SK-N-SH (cell line): ENCODE measurements at regions not wholly inside any gene's neighbourhood (a gene's known extent, or its start where the extent isn't known, plus 50 kb on each side); places are given as distances from the start of the nearest gene placed in this dataset.

Source experiments
- CTCF ChIA-PET: fragments of 300-600, 350-600 bp; formaldehyde crosslinking; extraction: SDS; loops from one replicate; lab custom pipeline; 2021; lab: Yijun Ruan, JAX
- POLR2A ChIA-PET: fragments of 350-600 bp; sonication (Branson Sonifier 250); formaldehyde crosslinking; extraction: SDS; loops from one replicate; lab custom pipeline; 2020; ENCODE audit warnings: antibody characterized with exemption, inconsistent platforms; lab: Yijun Ruan, JAX
- DNase-seq: peaks from one replicate; pipeline ENCODE4 v3.0.0; 2012
- H2AFZ ChIP-seq: fragments of 200-600 bp; sonication (generic); 2 replicates; pipeline ENCODE4 v1.8.1; 2016; ENCODE audit warnings: antibody characterized with exemption, mild to moderate bottlenecking, low read depth
- H3F3A ChIP-seq: fragments of 200-600 bp; sonication (generic); replicated peaks from 2 replicates; pipeline ENCODE3; 2016; ENCODE audit warnings: antibody characterized with exemption, mild to moderate bottlenecking; ENCODE audit not compliant: insufficient read depth
- H3K27ac ChIP-seq, 2 experiments: fragments of 200-500 bp in 1 of 2; fragments of 200-600 bp in 1 of 2; sonication (Bioruptor generic) in 1 of 2; sonication (generic), shearing (Covaris generic) in 1 of 2; 2 replicates each; pipeline versions ENCODE4 v1.5.1 to v1.6.1; 2014 to 2016; ENCODE audit warnings: low read depth in 2 of 2, inconsistent platforms in 1 of 2, low read length in 1 of 2, mild to moderate bottlenecking in 1 of 2, mixed read lengths in 1 of 2
- H3K27me3 ChIP-seq: fragments of 200-600 bp; sonication (generic), shearing (Covaris generic); 2 replicates; pipeline ENCODE4 v1.6.1; 2016; ENCODE audit warnings: mixed run types; ENCODE audit not compliant: insufficient read depth
- H3K36me3 ChIP-seq, 2 experiments: fragments of 200-500 bp in 1 of 2; fragments of 200-600 bp in 1 of 2; sonication (Bioruptor generic) in 1 of 2; sonication (generic) in 1 of 2; replicated peaks in 1 of 2; 2 replicates each; pipeline versions ENCODE3 to v1.5.1; 2014 to 2016; ENCODE audit warnings: low read length in 1 of 2, mild to moderate bottlenecking in 1 of 2; ENCODE audit not compliant: insufficient read depth in 2 of 2, control insufficient read depth in 1 of 2
- H3K4me1 ChIP-seq, 2 experiments: fragments of 200-500 bp in 1 of 2; fragments of 200-600 bp in 1 of 2; sonication (Bioruptor generic) in 1 of 2; sonication (generic), shearing (Covaris generic) in 1 of 2; 2 replicates each; pipeline versions ENCODE4 v1.5.1 to v1.6.1; 2014 to 2016; ENCODE audit warnings: low read depth in 1 of 2, low read length in 1 of 2, mixed run types in 1 of 2; ENCODE audit not compliant: insufficient read depth in 2 of 2, control insufficient read depth in 1 of 2
- H3K4me2 ChIP-seq: fragments of 200-600 bp; sonication (generic), shearing (Covaris generic); 2 replicates; pipeline ENCODE4 v1.6.1; 2017; ENCODE audit warnings: mixed run types
- H3K4me3 ChIP-seq, 2 experiments: fragments of 200-500 bp in 1 of 2; fragments of 200-600 bp in 1 of 2; sonication (Bioruptor generic) in 1 of 2; sonication (generic), shearing (Covaris generic) in 1 of 2; 2 replicates each; pipeline versions ENCODE4 v1.5.1 to v1.8.1; 2014 to 2016; ENCODE audit warnings: low read depth in 2 of 2, inconsistent platforms in 1 of 2, low read length in 1 of 2, mild to moderate bottlenecking in 1 of 2, mixed read lengths in 1 of 2, moderate library complexity in 1 of 2
- H3K79me2 ChIP-seq: fragments of 200-600 bp; sonication (generic); 2 replicates; pipeline ENCODE4 v1.8.1; 2017; ENCODE audit warnings: mild to moderate bottlenecking; ENCODE audit not compliant: insufficient read depth
- H3K9ac ChIP-seq: fragments of 200-600 bp; sonication (generic); 2 replicates; pipeline ENCODE4 v1.6.1; 2017; ENCODE audit warnings: mixed run types
- H3K9me2 ChIP-seq: fragments of 200-600 bp; sonication (generic); 2 replicates; pipeline ENCODE4 v1.6.1; 2017; ENCODE audit warnings: mixed run types
- H3K9me3 ChIP-seq: fragments of 200-600 bp; sonication (generic); 2 replicates; pipeline ENCODE4 v1.6.1; 2017; ENCODE audit warnings: mixed run types, mild to moderate bottlenecking, moderate library complexity
- H4K20me1 ChIP-seq: fragments of 200-600 bp; sonication (generic); 2 replicates; pipeline ENCODE4 v1.6.1; 2017; ENCODE audit warnings: mild to moderate bottlenecking, mixed run types; ENCODE audit not compliant: insufficient read depth
- CHD2 ChIP-seq: fragments of 150-350 bp; IDR thresholded peaks from 2 replicates; pipeline ENCODE4 v1.6.1; 2018; ENCODE audit warnings: low read length; ENCODE audit not compliant: partially characterized antibody
- CTCF ChIP-seq: fragments of 200-600 bp; sonication (generic); IDR thresholded peaks from 2 replicates; pipeline ENCODE4 v1.6.1; 2017; ENCODE audit warnings: antibody characterized with exemption, mild to moderate bottlenecking, moderate library complexity
- EP300 ChIP-seq, 2 experiments: IDR thresholded peaks; 2 replicates each; pipeline versions ENCODE4 v1.4.0 to v1.6.1; 2012; ENCODE audit warnings: borderline replicate concordance in 1 of 2, low read depth in 1 of 2, low read length in 1 of 2
- EZH2phosphoT487 ChIP-seq: fragments of 200-600 bp; sonication (generic); IDR thresholded peaks from 2 replicates; pipeline ENCODE4 v1.6.1; 2017; ENCODE audit warnings: low read depth, mixed run types, mild to moderate bottlenecking, antibody characterized with exemption, moderate library complexity, borderline replicate concordance
- GABPA ChIP-seq: IDR thresholded peaks from 2 replicates; pipeline ENCODE4 v1.4.0; 2012; ENCODE audit warnings: low read depth, mild to moderate bottlenecking
- GATA2 ChIP-seq: sonication (generic); formaldehyde crosslinking; IDR thresholded peaks from 2 replicates; pipeline ENCODE4 v1.5.0; 2020; ENCODE audit warnings: mild to moderate bottlenecking, missing genetic modification reagents
- IRF3 ChIP-seq: fragments of 150-350 bp; IDR thresholded peaks from 2 replicates; pipeline ENCODE4 v1.6.1; 2016; ENCODE audit warnings: mild to moderate bottlenecking, low read depth, low read length
- MAX ChIP-seq: IDR thresholded peaks from 2 replicates; pipeline ENCODE4 v1.4.0; 2012; ENCODE audit warnings: low read depth
- NFIC ChIP-seq: IDR thresholded peaks from 2 replicates; pipeline ENCODE4 v1.4.0; 2012; ENCODE audit warnings: borderline replicate concordance
- NRF1 ChIP-seq: IDR thresholded peaks from 2 replicates; pipeline ENCODE4 v1.6.1; 2012; ENCODE audit warnings: low read depth, mild to moderate bottlenecking, low read length
- POLR2AphosphoS5 ChIP-seq: IDR thresholded peaks from 2 replicates; pipeline ENCODE4 v1.6.1; 2012; ENCODE audit warnings: low read depth, low read length
- RAD21 ChIP-seq: IDR thresholded peaks from 2 replicates; pipeline ENCODE4 v1.6.1; 2012; ENCODE audit warnings: mild to moderate bottlenecking, low read length
- RCOR1 ChIP-seq: fragments of 150-350 bp; IDR thresholded peaks from 2 replicates; pipeline ENCODE4 v1.6.1; 2017; ENCODE audit warnings: antibody characterized with exemption, low read length
- REST ChIP-seq: IDR thresholded peaks from 2 replicates; pipeline ENCODE4 v1.6.1; 2012; ENCODE audit warnings: mild to moderate bottlenecking, low read depth, low read length, moderate library complexity
- RFX5 ChIP-seq: IDR thresholded peaks from 2 replicates; pipeline ENCODE4 v1.6.1; 2012; ENCODE audit warnings: mild to moderate bottlenecking, improper control_type of control experiment, low read length
- SIN3A ChIP-seq: IDR thresholded peaks from 2 replicates; pipeline ENCODE4 v1.6.1; 2012; ENCODE audit warnings: low read depth, mild to moderate bottlenecking, low read length, moderate library complexity, borderline replicate concordance
- SMC3 ChIP-seq: IDR thresholded peaks from 2 replicates; pipeline ENCODE4 v1.6.1; 2012; ENCODE audit warnings: low read depth, low read length, improper control_type of control experiment
- TAF1 ChIP-seq: IDR thresholded peaks from 2 replicates; pipeline ENCODE4 v1.6.1; 2012; ENCODE audit warnings: low read depth, mild to moderate bottlenecking, low read length, moderate library complexity, borderline replicate concordance
- YY1 ChIP-seq: IDR thresholded peaks from 2 replicates; pipeline ENCODE4 v1.4.0; 2012; ENCODE audit warnings: low read depth, mild to moderate bottlenecking
- WGBS: methylation state at CpG from one replicate; pipeline ENCODE4 v1.1.6; 2017; ENCODE audit warnings: low lambda C conversion rate; 5-methylcytosine and 5-hydroxymethylcytosine counted together
- TF ChIP-seq, protein P1 (sequence below): IDR thresholded peaks from 2 replicates; pipeline ENCODE4; 2012

DNA sequence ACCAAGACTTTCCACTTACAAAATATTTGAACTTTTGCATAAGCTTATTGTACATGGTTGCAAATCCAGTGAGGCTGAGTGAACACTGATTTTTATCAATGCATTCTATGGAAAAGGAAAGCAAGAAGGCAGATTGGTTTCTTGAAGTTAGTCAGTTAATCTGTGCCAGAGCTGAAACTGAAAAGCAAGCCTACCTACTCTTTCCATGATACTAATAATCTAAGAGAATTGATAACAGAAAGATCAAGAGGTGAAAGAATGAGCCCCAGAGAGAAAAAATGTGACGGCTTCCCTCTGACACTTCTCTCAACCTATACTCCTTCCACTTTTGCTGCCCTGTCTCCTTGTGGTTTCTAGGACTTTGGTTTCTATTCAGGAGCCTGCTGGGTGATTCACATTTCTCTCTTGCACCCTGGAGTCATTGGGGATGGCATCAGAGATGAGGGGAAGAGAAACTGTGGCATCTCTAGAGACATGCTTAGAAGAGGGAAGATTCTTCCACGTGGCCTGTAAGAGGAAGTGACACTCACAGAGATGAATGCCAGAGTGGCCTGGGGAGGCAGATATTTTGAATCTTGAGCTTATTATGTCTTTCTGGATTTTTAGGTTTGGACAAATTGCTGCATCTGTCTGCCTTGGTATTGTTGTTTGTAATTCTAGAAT, 158.6 kb upstream of the RIMS1 start:
- no peak for TF ChIP-seq NFIC
- no peak for TF ChIP-seq EZH2phosphoT487
- no peak for TF ChIP-seq TAF1
- TF ChIP-seq IRF3 = no peak
- TF ChIP-seq EP300 (IDR thresholded peaks at IDR 0.05; ENCODE audit: borderline replicate concordance in 1 of 2, low read depth in 1 of 2, low read length in 1 of 2) = no peak
- no peak for TF ChIP-seq RCOR1
- TF ChIP-seq GABPA = no peak
- no peak for TF ChIP-seq CTCF
- TF ChIP-seq POLR2AphosphoS5 = no peak
- TF ChIP-seq GATA2 (CRISPR knock-in tag) = no peak
- TF ChIP-seq, protein P1, sequence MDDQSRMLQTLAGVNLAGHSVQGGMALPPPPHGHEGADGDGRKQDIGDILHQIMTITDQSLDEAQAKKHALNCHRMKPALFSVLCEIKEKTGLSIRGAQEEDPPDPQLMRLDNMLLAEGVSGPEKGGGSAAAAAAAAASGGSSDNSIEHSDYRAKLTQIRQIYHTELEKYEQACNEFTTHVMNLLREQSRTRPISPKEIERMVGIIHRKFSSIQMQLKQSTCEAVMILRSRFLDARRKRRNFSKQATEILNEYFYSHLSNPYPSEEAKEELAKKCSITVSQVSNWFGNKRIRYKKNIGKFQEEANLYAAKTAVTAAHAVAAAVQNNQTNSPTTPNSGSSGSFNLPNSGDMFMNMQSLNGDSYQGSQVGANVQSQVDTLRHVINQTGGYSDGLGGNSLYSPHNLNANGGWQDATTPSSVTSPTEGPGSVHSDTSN = no peak
- no peak for TF ChIP-seq SMC3
- no peak for TF ChIP-seq RAD21
- TF ChIP-seq MAX = no peak
- TF ChIP-seq SIN3A = no peak
- TF ChIP-seq NRF1 = no peak
- TF ChIP-seq YY1 = no peak
- no peak for TF ChIP-seq CHD2
- no peak for TF ChIP-seq RFX5
- TF ChIP-seq REST = no peak
- no peak overlapping the region for H2AFZ ChIP-seq

More for the DNA sequence above, 158.6 kb upstream of the RIMS1 start:
- H3K9ac ChIP-seq = no peak overlapping the region
- DNase-seq = no peak
- no peaks in the 10 kb centered on the region for H3F3A ChIP-seq
- no peaks in the 10 kb centered on the region for H4K20me1 ChIP-seq
- no peak overlapping the region for H3K4me3 ChIP-seq
- POLR2A ChIA-PET = no interaction called here
- no peaks in the 10 kb centered on the region for H3K27me3 ChIP-seq
- no peaks in the 10 kb centered on the region for H3K36me3 ChIP-seq
- no peaks in the 10 kb centered on the region for H3K79me2 ChIP-seq
- H3K4me2 ChIP-seq = no peak overlapping the region
- H3K9me2 ChIP-seq = no peaks in the 10 kb centered on the region
- no peaks in the 10 kb centered on the region for H3K4me1 ChIP-seq
- CTCF ChIA-PET = no interaction called here
- 17% methylated on average over 2 of the region's 2 CpGs for WGBS
- H3K9me3 ChIP-seq = no peaks in the 10 kb centered on the region
- no peak overlapping the region for H3K27ac ChIP-seq
